ENCODE measurements at regions not wholly inside any gene's neighbourhood (a gene's known extent, or its start where the extent isn't known, plus 50 kb on each side); places are given as distances from the start of the nearest gene placed in this dataset.

DNA sequence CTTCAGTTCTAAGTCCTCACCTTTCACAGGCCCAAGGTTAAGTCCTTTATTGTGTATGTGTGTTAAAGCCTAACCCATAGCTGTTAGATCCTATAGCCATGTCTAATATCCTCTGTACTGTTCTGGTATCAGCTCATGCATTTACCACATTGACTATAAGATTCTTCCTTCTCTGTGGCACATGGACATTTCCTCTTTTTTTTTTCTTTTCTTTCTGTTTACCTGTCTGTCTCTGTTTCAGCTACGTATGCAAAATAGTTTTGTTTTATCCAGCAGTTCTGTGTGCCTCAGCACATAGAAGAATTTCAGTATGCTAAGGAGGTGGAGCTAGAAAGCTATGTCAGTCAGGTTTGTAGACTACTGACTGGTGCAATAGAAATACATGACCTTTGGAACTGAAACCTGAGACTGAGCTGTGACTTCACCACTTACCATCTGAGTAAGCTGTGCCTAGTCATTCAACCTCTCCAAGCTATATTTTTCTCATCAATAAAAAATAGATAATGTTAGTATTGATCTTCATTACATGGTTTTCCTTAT is 155.6 kb upstream of the VLDLR start:
- TF ChIP-seq ZFX (IDR thresholded peaks at IDR 0.05; ENCODE audit: borderline replicate concordance), result no peak
- TF ChIP-seq, protein P1, sequence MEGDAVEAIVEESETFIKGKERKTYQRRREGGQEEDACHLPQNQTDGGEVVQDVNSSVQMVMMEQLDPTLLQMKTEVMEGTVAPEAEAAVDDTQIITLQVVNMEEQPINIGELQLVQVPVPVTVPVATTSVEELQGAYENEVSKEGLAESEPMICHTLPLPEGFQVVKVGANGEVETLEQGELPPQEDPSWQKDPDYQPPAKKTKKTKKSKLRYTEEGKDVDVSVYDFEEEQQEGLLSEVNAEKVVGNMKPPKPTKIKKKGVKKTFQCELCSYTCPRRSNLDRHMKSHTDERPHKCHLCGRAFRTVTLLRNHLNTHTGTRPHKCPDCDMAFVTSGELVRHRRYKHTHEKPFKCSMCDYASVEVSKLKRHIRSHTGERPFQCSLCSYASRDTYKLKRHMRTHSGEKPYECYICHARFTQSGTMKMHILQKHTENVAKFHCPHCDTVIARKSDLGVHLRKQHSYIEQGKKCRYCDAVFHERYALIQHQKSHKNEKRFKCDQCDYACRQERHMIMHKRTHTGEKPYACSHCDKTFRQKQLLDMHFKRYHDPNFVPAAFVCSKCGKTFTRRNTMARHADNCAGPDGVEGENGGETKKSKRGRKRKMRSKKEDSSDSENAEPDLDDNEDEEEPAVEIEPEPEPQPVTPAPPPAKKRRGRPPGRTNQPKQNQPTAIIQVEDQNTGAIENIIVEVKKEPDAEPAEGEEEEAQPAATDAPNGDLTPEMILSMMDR (IDR thresholded peaks at IDR 0.05), result no peak
- peak overlapping the region; percentile 87 for H3K27ac ChIP-seq

DNA sequence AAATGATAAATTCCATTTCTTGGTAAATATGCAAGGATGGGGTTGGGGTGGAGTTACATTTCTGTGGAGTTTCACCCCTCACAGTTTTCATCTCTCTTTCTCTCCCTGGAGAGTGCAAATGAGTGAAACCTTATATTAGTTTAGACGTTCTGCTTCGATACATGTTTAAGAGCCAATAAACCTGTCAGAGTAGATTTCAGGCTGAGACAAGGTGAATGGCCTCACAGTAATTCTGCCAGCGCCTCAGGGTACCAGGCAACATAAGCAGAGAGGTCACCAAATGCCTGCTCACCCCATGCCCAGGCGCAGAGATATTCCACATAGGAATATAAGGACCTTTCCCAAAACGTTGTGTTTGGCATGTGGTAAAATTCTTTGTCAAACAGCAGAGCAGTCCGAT is 154.9 kb upstream of the VLDLR start:
- peak overlapping the region; percentile 87 for H3K27ac ChIP-seq
- no peak for TF ChIP-seq ZFX (IDR thresholded peaks at IDR 0.05; ENCODE audit: borderline replicate concordance)
- TF ChIP-seq, protein P1 (IDR thresholded peaks at IDR 0.05), result no peak

DNA sequence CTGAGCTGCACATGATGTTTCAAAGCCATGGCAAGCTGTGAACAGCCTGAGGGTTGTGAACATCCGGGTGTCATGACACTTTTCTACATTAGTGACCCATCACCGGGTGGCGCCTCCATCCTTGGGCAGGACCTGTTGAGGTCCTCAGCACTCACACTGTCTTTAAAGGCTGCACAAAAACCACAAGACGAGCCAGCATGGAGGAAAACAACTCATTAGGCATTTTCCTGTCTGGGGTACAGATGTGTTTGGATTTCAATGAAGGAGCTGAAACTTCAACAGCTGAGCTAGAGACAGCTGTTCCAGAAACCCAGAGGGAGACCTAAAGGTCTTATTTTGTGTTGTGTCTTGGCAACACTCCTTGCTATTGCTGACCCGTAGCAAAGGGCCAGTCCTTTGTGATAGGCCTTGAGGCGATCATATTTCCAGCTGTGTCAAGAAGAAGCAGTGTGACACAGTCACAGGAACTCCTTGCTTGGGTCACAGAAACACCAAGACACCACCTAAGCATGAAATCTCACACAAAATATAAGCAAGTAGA is 151.8 kb upstream of the VLDLR start:
- no peak for TF ChIP-seq ZFX (IDR thresholded peaks at IDR 0.05; ENCODE audit: borderline replicate concordance)
- TF ChIP-seq, protein P1 (IDR thresholded peaks at IDR 0.05), result peak; percentile 29
- H3K27ac ChIP-seq, result no peak overlapping the region

DNA sequence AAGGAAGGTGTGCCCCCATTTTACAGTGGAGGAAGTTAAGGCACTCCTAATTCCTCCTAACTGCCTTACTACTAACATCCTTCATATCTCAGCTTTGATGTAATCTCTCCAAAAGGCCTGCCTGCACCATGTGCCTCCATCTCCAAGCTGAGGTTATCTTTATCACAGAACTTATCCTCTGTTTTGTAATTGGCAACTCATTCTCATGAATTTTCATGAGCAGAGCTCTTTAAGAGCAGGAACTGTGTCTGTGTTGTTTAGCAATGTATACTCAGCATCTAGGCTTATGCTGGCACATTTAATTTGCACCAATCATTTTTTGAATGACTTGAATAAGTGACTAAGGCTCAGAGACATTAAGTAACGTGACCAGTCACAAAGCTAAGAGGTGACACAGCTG is 147.9 kb upstream of the VLDLR start:
- TF ChIP-seq ZFX (IDR thresholded peaks at IDR 0.05; ENCODE audit: borderline replicate concordance), result no peak
- TF ChIP-seq, protein P1 (IDR thresholded peaks at IDR 0.05), result no peak

DNA sequence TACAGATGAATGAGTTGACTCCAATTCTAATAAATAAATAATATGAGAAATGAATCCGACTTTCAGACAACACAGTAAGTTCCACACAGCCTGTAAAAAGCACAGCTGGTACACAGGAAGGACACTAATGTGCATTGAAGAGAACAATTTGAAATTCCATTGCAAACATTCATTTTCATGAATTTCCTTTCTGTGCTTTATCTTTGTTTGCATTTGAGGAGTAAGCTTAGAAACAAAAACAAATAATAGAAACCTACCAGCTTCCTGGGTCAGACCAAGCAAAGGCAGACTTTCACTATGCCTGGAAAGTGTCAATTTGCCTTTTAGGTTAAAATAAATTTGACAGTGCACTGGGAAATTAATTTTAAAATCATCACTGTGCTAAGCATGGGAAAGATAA is 143.8 kb upstream of the VLDLR start:
- TF ChIP-seq, protein P1 (IDR thresholded peaks at IDR 0.05), result no peak
- no peak for TF ChIP-seq ZFX (IDR thresholded peaks at IDR 0.05; ENCODE audit: borderline replicate concordance)
- H3K27ac ChIP-seq, result peak overlapping the region; percentile 12

More for the DNA sequence above, 147.9 kb upstream of the VLDLR start:
- no peak overlapping the region for H3K27ac ChIP-seq

DNA sequence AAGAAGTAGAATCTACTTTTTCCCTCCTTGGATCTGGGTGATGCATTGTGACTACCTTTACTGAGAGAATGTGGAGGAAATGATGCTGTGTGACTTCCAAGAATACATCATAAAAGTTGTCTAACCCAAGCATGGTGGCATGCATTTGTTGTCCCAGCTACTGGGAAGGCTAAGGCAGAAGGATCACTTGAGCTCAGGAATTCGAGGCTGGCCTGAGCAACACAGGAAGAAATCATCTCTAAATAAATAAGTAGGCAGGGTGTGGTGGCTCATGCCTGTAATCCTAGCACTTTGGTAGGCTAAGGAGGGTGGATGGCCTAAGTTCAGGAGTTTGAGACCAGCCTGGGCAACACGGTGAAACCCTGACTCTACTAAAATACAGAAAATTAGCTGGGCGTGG is 143.2 kb upstream of the VLDLR start:
- H3K27ac ChIP-seq, result peak overlapping the region; percentile 12
- TF ChIP-seq, protein P1 (IDR thresholded peaks at IDR 0.05), result no peak
- TF ChIP-seq ZFX (IDR thresholded peaks at IDR 0.05; ENCODE audit: borderline replicate concordance), result no peak

DNA sequence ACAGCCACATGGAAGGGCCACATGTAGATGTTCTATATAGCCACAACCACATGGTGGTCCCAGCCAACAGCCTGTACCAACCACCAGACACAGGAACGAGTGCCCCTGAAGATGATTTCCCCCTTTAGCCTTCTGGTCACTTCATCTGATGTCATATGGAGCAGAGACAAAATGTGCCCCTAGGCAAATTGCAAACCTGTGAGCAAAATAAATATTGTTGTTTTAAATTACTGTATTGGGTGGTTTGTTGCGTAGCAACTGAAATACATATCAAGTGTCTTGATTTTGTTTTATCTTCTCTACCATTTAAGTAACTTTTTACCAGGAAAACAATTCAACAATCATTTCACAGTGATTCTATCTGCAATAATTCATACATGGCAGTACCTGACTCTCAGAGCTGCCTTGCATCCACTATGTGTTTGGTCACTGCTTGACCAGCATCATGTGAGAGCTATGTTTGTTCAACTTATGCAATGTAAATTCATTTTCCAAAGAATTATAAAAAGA is 142.5 kb upstream of the VLDLR start:
- TF ChIP-seq, protein P1 (IDR thresholded peaks at IDR 0.05), result no peak
- TF ChIP-seq ZFX (IDR thresholded peaks at IDR 0.05; ENCODE audit: borderline replicate concordance), result no peak
- peak overlapping the region; percentile 12; the same call in 1 of the 2 replicates for H3K27ac ChIP-seq

All from 22Rv1 (cell line).